SH-SY5Y (cell line): ENCODE measurements at regions not wholly inside any gene's neighbourhood (a gene's known extent, or its start where the extent isn't known, plus 50 kb on each side); places are given as distances from the start of the nearest gene placed in this dataset.

Experiments used
- GATA2 ChIP-seq: IDR thresholded peaks from 2 replicates; pipeline ENCODE4 v1.6.1; 2011; ENCODE audit warnings: mild to moderate bottlenecking, low read depth, low read length
- GATA3 ChIP-seq: IDR thresholded peaks from 2 replicates; pipeline ENCODE4 v1.6.1; 2011; ENCODE audit warnings: low read depth, mild to moderate bottlenecking, low read length, moderate library complexity

GRCh38 chr12:124487066-124487833, 80.2 kb downstream of the NCOR2 start:
- no peak for TF ChIP-seq GATA3

DNA sequence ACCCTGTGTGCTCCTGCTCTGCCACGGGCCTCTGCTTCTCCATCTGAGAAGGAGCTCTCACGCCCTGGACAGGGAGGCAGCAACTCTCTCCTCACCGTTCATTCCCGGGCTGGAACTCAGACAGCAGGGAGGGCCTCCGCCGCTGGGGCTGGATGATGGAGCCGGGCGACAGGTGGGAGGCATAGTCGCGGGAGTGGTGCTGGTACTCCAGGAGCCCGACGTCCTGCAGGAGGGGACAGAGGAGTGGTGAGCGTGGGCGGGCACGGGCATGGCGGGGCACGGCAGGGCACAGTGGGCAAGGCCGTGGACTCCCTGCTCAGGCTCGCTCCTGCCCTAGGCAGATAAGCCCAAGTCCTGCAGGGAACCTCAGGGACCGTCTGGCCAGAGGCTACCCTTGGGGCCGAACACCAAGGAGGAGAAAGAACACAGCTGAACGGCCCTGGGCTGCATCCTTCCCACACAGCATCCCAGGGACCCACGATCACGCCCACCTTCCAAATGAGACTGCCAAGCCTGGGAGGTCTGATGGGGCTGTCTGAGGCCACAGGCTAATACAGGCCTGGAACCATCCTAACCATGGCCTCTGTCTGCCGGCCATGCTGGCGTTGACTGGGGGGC, 81.0 kb downstream of the NCOR2 start:
- TF ChIP-seq GATA3 (no peak), GATA2 (no peak)

DNA sequence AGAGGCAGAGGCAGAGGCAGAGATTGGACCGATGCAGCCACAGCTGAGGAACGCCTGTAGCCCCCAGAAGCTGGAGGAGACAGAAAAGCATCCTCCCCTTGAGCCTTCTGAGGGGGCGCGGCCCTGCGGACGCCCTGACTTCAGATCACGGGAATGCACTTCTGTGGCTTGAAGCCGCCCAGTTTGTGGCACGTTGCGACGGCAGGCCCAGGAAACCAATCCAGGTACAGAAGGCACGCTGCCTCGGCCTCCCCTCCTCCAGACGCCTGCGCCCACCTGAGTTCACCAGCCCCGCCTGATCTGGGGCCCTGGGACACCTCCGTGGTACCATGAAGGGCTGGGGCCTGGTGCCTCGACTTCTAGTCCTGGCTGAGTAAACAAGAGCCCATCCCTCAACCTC, 82.0 kb downstream of the NCOR2 start:
- TF ChIP-seq GATA2 (no peak), GATA3 (no peak)

GRCh38 chr12:124484526-124484953, 82.9 kb downstream of the NCOR2 start:
- no peak for TF ChIP-seq GATA3

- TF ChIP-seq GATA2 = no peak
- TF ChIP-seq GATA3 = no peak
These were observed 83.3 kb downstream of the NCOR2 start for GRCh38 chr12:124484067-124484466.

GRCh38 chr12:124482901-124483799, 84.3 kb downstream of the NCOR2 start:
- TF ChIP-seq GATA2 (no peak), GATA3 (no peak)

GRCh38 chr12:124482567-124482893, 84.9 kb downstream of the NCOR2 start:
- TF ChIP-seq GATA2 = no peak
- no peak for TF ChIP-seq GATA3

GRCh38 chr12:124481772-124482566, 85.4 kb downstream of the NCOR2 start:
- TF ChIP-seq GATA2 = no peak
- no peak for TF ChIP-seq GATA3

DNA sequence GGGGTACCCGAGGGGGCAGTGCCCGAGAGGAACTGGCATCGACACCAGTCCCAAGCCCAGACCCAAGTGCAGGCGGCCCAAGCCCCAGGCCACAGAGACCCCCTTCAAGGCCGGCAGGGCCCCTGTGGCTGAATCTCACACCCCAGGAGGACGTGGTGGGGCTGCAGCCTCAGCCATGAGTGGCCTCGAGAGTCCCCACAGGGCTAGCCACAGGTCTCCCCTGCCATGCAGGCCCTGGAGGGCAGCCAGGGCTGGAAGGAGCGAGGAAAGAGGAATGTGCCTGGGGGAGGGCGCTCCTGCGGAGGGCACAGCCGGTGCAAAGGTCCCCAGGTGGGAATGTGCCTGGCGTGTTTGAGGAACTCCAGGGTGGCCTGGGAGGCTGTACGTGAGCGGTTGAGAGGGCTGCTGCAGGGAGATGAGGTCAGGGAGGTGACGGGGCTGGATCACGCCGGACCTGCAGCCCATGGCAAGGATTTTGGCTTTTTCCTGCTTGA, 86.1 kb downstream of the NCOR2 start:
- TF ChIP-seq GATA2 (no peak), GATA3 (no peak)

- TF ChIP-seq GATA2 (no peak), GATA3 (no peak)
These were observed 86.7 kb downstream of the NCOR2 start for GRCh38 chr12:124480469-124481256.

- no peak for TF ChIP-seq GATA3
- TF ChIP-seq GATA2 = no peak
These were observed 87.5 kb downstream of the NCOR2 start for GRCh38 chr12:124479680-124480468.

- TF ChIP-seq GATA3 (no peak), GATA2 (no peak)
These were observed 88.3 kb downstream of the NCOR2 start for GRCh38 chr12:124478985-124479645.

DNA sequence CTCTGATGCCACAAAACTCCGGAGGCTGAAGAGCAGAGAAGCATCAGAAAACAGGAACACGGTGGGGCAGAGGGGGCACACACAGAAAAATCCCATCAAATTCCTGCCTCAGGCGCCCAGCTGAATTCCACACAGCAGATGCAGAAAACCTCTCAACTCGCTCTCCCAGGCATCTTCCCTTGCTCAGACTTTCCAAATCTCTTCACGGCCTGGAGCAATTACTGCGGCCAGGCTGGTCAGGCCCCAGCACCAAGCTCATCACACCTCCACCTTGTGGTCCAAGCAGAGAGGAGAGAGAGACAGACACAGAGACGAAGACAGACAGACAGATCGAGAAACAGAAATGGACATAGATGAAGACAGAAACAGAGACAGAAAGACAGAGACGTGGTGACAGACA, 89.0 kb downstream of the NCOR2 start:
- TF ChIP-seq GATA3 = no peak
- no peak for TF ChIP-seq GATA2
